ENCODE measurements at regions not wholly inside any gene's neighbourhood (a gene's known extent, or its start where the extent isn't known, plus 50 kb on each side); places are given as distances from the start of the nearest gene placed in this dataset.

DNA sequence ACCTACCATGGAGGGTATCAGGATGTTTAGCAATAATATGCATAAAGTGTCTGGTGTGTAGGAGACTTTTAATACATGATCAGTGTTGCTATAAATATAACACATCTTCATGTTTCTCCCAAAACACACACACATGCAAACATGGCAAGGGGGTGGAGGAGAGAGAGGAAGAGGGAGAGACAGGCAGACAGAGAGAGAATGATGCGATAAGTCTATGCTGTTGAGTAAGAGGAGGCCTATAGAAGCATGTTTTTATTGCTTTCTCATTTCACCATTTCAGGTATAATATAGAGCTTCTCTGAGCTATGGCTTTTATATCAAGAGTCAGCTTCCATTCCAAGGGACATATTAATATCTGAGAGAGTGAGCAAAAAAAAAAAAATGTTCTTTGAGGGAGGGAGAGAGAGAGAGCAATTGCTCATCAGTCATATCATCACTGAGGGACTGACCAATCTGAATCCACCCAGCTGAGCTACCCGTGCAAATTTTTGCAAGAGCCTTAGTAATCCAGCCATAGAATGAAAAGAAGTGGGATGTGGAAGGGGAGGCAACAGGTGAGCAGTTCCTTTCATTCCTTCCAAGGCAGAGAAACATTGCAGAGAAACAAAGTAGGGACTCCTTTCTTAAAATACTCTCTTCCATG, 54.8 kb upstream of the RASSF8 start:
- TF ChIP-seq, protein P1, sequence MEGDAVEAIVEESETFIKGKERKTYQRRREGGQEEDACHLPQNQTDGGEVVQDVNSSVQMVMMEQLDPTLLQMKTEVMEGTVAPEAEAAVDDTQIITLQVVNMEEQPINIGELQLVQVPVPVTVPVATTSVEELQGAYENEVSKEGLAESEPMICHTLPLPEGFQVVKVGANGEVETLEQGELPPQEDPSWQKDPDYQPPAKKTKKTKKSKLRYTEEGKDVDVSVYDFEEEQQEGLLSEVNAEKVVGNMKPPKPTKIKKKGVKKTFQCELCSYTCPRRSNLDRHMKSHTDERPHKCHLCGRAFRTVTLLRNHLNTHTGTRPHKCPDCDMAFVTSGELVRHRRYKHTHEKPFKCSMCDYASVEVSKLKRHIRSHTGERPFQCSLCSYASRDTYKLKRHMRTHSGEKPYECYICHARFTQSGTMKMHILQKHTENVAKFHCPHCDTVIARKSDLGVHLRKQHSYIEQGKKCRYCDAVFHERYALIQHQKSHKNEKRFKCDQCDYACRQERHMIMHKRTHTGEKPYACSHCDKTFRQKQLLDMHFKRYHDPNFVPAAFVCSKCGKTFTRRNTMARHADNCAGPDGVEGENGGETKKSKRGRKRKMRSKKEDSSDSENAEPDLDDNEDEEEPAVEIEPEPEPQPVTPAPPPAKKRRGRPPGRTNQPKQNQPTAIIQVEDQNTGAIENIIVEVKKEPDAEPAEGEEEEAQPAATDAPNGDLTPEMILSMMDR (IDR thresholded peaks at IDR 0.05): no peak
- TF ChIP-seq ZFX (IDR thresholded peaks at IDR 0.05; ENCODE audit: borderline replicate concordance): no peak
